HUES64 (cell line): ENCODE measurements at regions not wholly inside any gene's neighbourhood (a gene's known extent, or its start where the extent isn't known, plus 50 kb on each side); places are given as distances from the start of the nearest gene placed in this dataset.

ENCODE experiments used
- H3K27ac ChIP-seq: 2 replicates; pipeline ENCODE4 v1.7.0; 2013; ENCODE audit warnings: low read depth, low read length, inconsistent platforms
- H3K27me3 ChIP-seq: 2 replicates; pipeline ENCODE4 v1.6.1; 2013; ENCODE audit warnings: mild to moderate bottlenecking, low read length; ENCODE audit not compliant: insufficient read depth
- H3K36me3 ChIP-seq: 2 replicates; pipeline ENCODE4 v1.6.1; 2013; ENCODE audit warnings: mild to moderate bottlenecking, low read length; ENCODE audit not compliant: insufficient read depth
- H3K4me1 ChIP-seq: 2 replicates; pipeline ENCODE4 v1.6.1; 2013; ENCODE audit warnings: mild to moderate bottlenecking, low read length, moderate library complexity; ENCODE audit not compliant: insufficient read depth
- H3K4me3 ChIP-seq: 2 replicates; pipeline ENCODE4 v1.5.1; 2013; ENCODE audit warnings: mild to moderate bottlenecking, low read length, moderate library complexity
- H3K9ac ChIP-seq: 2 replicates; pipeline ENCODE4 v1.6.1; 2013; ENCODE audit warnings: mild to moderate bottlenecking, low read depth, low read length
- H3K9me3 ChIP-seq: 2 replicates; pipeline ENCODE4 v1.6.1; 2013; ENCODE audit warnings: low read depth, low read length; ENCODE audit not compliant: insufficient read depth
- WGBS: fragments of 150-250, 120-280 bp; methylation state at CpG from one replicate; pipeline ENCODE4 v1.1.7; 2013; ENCODE audit warnings: missing lambda C conversion rate; 5-methylcytosine and 5-hydroxymethylcytosine counted together

GRCh38 chr14:87581298-87581697 lies 411.7 kb downstream of the GALC start:
- H3K27ac ChIP-seq: no peak overlapping the region
- H3K9ac ChIP-seq: no peak overlapping the region
- no peaks in the 10 kb centered on the region for H3K9me3 ChIP-seq
- no peaks in the 10 kb centered on the region for H3K27me3 ChIP-seq
- WGBS: 88% methylated on average over 2 of the region's 2 CpGs
- H3K4me1 ChIP-seq: no peaks in the 10 kb centered on the region
- H3K4me3 ChIP-seq: no peak overlapping the region
- no peaks in the 10 kb centered on the region for H3K36me3 ChIP-seq

- no peak overlapping the region for H3K27ac ChIP-seq
- H3K27me3 ChIP-seq: no peaks in the 10 kb centered on the region
- H3K9me3 ChIP-seq: no peaks in the 10 kb centered on the region
- H3K4me1 ChIP-seq: no peaks in the 10 kb centered on the region
- no peaks in the 10 kb centered on the region for H3K36me3 ChIP-seq
- no peak overlapping the region for H3K4me3 ChIP-seq
- H3K9ac ChIP-seq: no peak overlapping the region
- 91% methylated on average over 2 of the region's 2 CpGs for WGBS
Observed at GRCh38 chr14:87579036-87579435, 413.9 kb downstream of the GALC start.

- WGBS: 94% methylated on average over 6 of the region's 6 CpGs
- H3K9ac ChIP-seq: no peak overlapping the region
- no peaks in the 10 kb centered on the region for H3K4me1 ChIP-seq
- no peaks in the 10 kb centered on the region for H3K9me3 ChIP-seq
- H3K36me3 ChIP-seq: no peaks in the 10 kb centered on the region
- H3K27ac ChIP-seq: no peak overlapping the region
- no peak overlapping the region for H3K4me3 ChIP-seq
- H3K27me3 ChIP-seq: no peaks in the 10 kb centered on the region
Observed at GRCh38 chr14:87575378-87575777, 417.6 kb downstream of the GALC start.

GRCh38 chr14:87573591-87573990 lies 419.4 kb downstream of the GALC start:
- H3K36me3 ChIP-seq: no peaks in the 10 kb centered on the region
- no peaks in the 10 kb centered on the region for H3K4me1 ChIP-seq
- H3K9ac ChIP-seq: no peak overlapping the region
- no peaks in the 10 kb centered on the region for H3K9me3 ChIP-seq
- H3K4me3 ChIP-seq: no peak overlapping the region
- H3K27ac ChIP-seq: no peak overlapping the region
- no peaks in the 10 kb centered on the region for H3K27me3 ChIP-seq
- WGBS: 94% methylated on average over 2 of the region's 2 CpGs

GRCh38 chr14:87567618-87568295 lies 425.2 kb downstream of the GALC start:
- H3K4me3 ChIP-seq: no peak overlapping the region
- no peak overlapping the region for H3K27ac ChIP-seq
- no peaks in the 10 kb centered on the region for H3K36me3 ChIP-seq
- peaks cover 3% of the 10 kb centered on the region; the same call in 1 of the 2 replicates for H3K9me3 ChIP-seq
- H3K27me3 ChIP-seq: no peaks in the 10 kb centered on the region
- no peaks in the 10 kb centered on the region for H3K4me1 ChIP-seq
- no peak overlapping the region for H3K9ac ChIP-seq
- WGBS: 84% methylated on average over 3 of the region's 4 CpGs

- no peak overlapping the region for H3K9ac ChIP-seq
- no peaks in the 10 kb centered on the region for H3K36me3 ChIP-seq
- H3K4me3 ChIP-seq: no peak overlapping the region
- 67% methylated on average over 1 of the region's 2 CpGs for WGBS
- H3K27ac ChIP-seq: no peak overlapping the region
- no peaks in the 10 kb centered on the region for H3K27me3 ChIP-seq
- H3K9me3 ChIP-seq: peaks cover 5% of the 10 kb centered on the region; the same call in 1 of the 2 replicates
- no peaks in the 10 kb centered on the region for H3K4me1 ChIP-seq
Observed at GRCh38 chr14:87566991-87567390, 426.0 kb downstream of the GALC start.

- WGBS: 93% methylated on average over 5 of the region's 5 CpGs
- Histone ChIP-seq H3K4me1 (no peaks in the 10 kb centered on the region), H3K27me3 (no peaks in the 10 kb centered on the region), H3K9me3 (peaks cover 7% of the 10 kb centered on the region; the same call in 1 of the 2 replicates), H3K36me3 (no peaks in the 10 kb centered on the region), H3K27ac (no peak overlapping the region), H3K4me3 (no peak overlapping the region), H3K9ac (no peak overlapping the region)
Observed at GRCh38 chr14:87547536-87547935, 445.4 kb downstream of the GALC start.

- H3K27ac ChIP-seq: no peak overlapping the region
- no peak overlapping the region for H3K9ac ChIP-seq
- H3K4me3 ChIP-seq: no peak overlapping the region
- H3K27me3 ChIP-seq: no peaks in the 10 kb centered on the region
- no peaks in the 10 kb centered on the region for H3K9me3 ChIP-seq
- WGBS: 97% methylated on average over 5 of the region's 5 CpGs
- H3K36me3 ChIP-seq: no peaks in the 10 kb centered on the region
- H3K4me1 ChIP-seq: no peaks in the 10 kb centered on the region
Observed at GRCh38 chr14:87542288-87542687, 450.7 kb downstream of the GALC start.

- 62% methylated on average over 2 of the region's 2 CpGs for WGBS
Observed at GRCh38 chr14:87540339-87540738, 452.6 kb downstream of the GALC start.

GRCh38 chr14:87529081-87529480 lies 463.9 kb downstream of the GALC start:
- Histone ChIP-seq H3K36me3 (no peaks in the 10 kb centered on the region), H3K27me3 (no peaks in the 10 kb centered on the region), H3K4me1 (peaks cover 7% of the 10 kb centered on the region), H3K4me3 (no peak overlapping the region), H3K9ac (no peak overlapping the region), H3K27ac (no peak overlapping the region), H3K9me3 (no peaks in the 10 kb centered on the region)
- 64% methylated on average over 4 of the region's 4 CpGs for WGBS

More at GRCh38 chr14:87540339-87540738, 452.6 kb downstream of the GALC start:
- no peak overlapping the region for H3K4me3 ChIP-seq
- H3K4me1 ChIP-seq: no peaks in the 10 kb centered on the region
- no peaks in the 10 kb centered on the region for H3K9me3 ChIP-seq
- no peak overlapping the region for H3K9ac ChIP-seq
- H3K27me3 ChIP-seq: no peaks in the 10 kb centered on the region
- H3K36me3 ChIP-seq: no peaks in the 10 kb centered on the region
- no peak overlapping the region for H3K27ac ChIP-seq

- Histone ChIP-seq H3K27me3 (no peaks in the 10 kb centered on the region), H3K27ac (no peak overlapping the region), H3K4me3 (no peak overlapping the region), H3K36me3 (no peaks in the 10 kb centered on the region), H3K4me1 (peaks cover 13% of the 10 kb centered on the region), H3K9ac (no peak overlapping the region), H3K9me3 (no peaks in the 10 kb centered on the region)
- WGBS: 87% methylated on average over 4 of the region's 4 CpGs
Observed at GRCh38 chr14:87526731-87527130, 466.3 kb downstream of the GALC start.

GRCh38 chr14:87524011-87524410 lies 469.0 kb downstream of the GALC start:
- 96% methylated on average over 4 of the region's 4 CpGs for WGBS
- Histone ChIP-seq H3K4me3 (no peak overlapping the region), H3K27me3 (no peaks in the 10 kb centered on the region), H3K9me3 (no peaks in the 10 kb centered on the region), H3K27ac (no peak overlapping the region), H3K4me1 (peaks cover 9% of the 10 kb centered on the region), H3K36me3 (no peaks in the 10 kb centered on the region), H3K9ac (no peak overlapping the region)
